B cell (primary cell): ENCODE measurements at regions not wholly inside any gene's neighbourhood (a gene's known extent, or its start where the extent isn't known, plus 50 kb on each side); places are given as distances from the start of the nearest gene placed in this dataset.

Experiments
- ATAC-seq: fragments of 200-7000 bp; cut with Tn5 transposase; one replicate; pipeline ENCODE4 v1.10.0; 2021; ENCODE audit warnings: low read depth, mild to moderate bottlenecking, moderate number of reproducible peaks, moderate library complexity
- CTCF ChIA-PET: fragments of 350-600 bp; sonication (Branson Sonifier 250); formaldehyde crosslinking; loops from one replicate; lab custom pipeline; 2021; ENCODE audit warnings: antibody characterized with exemption, inconsistent platforms; lab: Charles Lee
- POLR2A ChIA-PET: fragments of 350-600 bp; sonication (Branson Sonifier 250); formaldehyde crosslinking; loops from one replicate; lab custom pipeline; 2021; ENCODE audit warnings: antibody characterized with exemption; lab: Charles Lee
- DNase-seq: peaks from one replicate; pipeline ENCODE4 v3.0.0; 2013
- H2AFZ ChIP-seq: 2 replicates; pipeline ENCODE4 v1.6.1; 2012; ENCODE audit warnings: mild to moderate bottlenecking, low read depth, low read length; ENCODE audit not compliant: insufficient read depth, poor library complexity, severe bottlenecking
- H3K27ac ChIP-seq, 2 donors: 1 replicate in 1 of 2; 2 replicates in 1 of 2; pipeline ENCODE4 v1.5.1; 2012 to 2013; ENCODE audit warnings: low read length in 2 of 2, mild to moderate bottlenecking in 2 of 2, moderate library complexity in 1 of 2
- H3K27me3 ChIP-seq, 4 experiments: fragments of 200-600 bp in 1 of 4; sonication (generic) in 1 of 4; replicated peaks in 1 of 4; 1 replicate in 2 of 4; 2 replicates in 2 of 4; pipeline versions ENCODE4 v1.6.1 to v1.7.0; 2013 to 2016; ENCODE audit warnings: low read length in 3 of 4, mild to moderate bottlenecking in 2 of 4, mixed read lengths in 1 of 4, moderate library complexity in 1 of 4; ENCODE audit not compliant: insufficient read depth in 4 of 4, control insufficient read depth in 3 of 4; ENCODE audit errors: control extremely low read depth in 1 of 4
- H3K36me3 ChIP-seq, 2 experiments: replicated peaks in 1 of 2; 1 replicate in 1 of 2; 2 replicates in 1 of 2; pipeline versions ENCODE4 v1.6.1 to v1.7.1; 2013; ENCODE audit warnings: low read length in 1 of 2; ENCODE audit not compliant: insufficient read depth in 2 of 2, control insufficient read depth in 1 of 2; ENCODE audit errors: control extremely low read depth in 1 of 2, extremely low read depth in 1 of 2
- H3K4me1 ChIP-seq, 2 donors: fragments of 200-600 bp in 1 of 2; sonication (generic) in 1 of 2; 1 replicate in 1 of 2; 2 replicates in 1 of 2; pipeline versions ENCODE4 v1.5.1 to v1.6.1; 2013 to 2017; ENCODE audit warnings: low read length in 2 of 2; ENCODE audit not compliant: control insufficient read depth in 2 of 2, insufficient read depth in 2 of 2
- H3K4me2 ChIP-seq: replicated peaks from 2 replicates; pipeline ENCODE3; 2012; ENCODE audit warnings: mild to moderate bottlenecking, low read depth, low read length; ENCODE audit not compliant: poor library complexity, severe bottlenecking
- H3K4me3 ChIP-seq, 5 experiments: fragments of 200-600 bp in 1 of 5; sonication (generic) in 1 of 5; 1 replicate in 3 of 5; 2 replicates in 2 of 5; pipeline versions ENCODE4 v1.5.1 to v1.7.0; 2011 to 2016; ENCODE audit warnings: low read length in 4 of 5, mild to moderate bottlenecking in 4 of 5, low read depth in 2 of 5, control low read depth in 1 of 5, moderate library complexity in 1 of 5; ENCODE audit not compliant: insufficient read depth in 1 of 5; ENCODE audit errors: control extremely low read depth in 1 of 5, extremely low read depth in 1 of 5
- H3K79me2 ChIP-seq: fragments of 200-600 bp; sonication (generic); one replicate; pipeline ENCODE4 v1.6.0; 2016; ENCODE audit warnings: low read length; ENCODE audit not compliant: control insufficient read depth, insufficient read depth
- H3K9ac ChIP-seq: fragments of 200-600 bp; sonication (generic); 2 replicates; pipeline ENCODE4 v1.6.1; 2017; ENCODE audit warnings: mild to moderate bottlenecking, low read length, moderate library complexity
- H3K9me3 ChIP-seq, 3 donors: one replicate each; pipeline versions ENCODE4 v1.6.1 to v1.7.1; 2013; ENCODE audit warnings: low read length in 2 of 3; ENCODE audit not compliant: control insufficient read depth in 2 of 3, insufficient read depth in 1 of 3; ENCODE audit errors: control extremely low read depth in 1 of 3
- H4K20me1 ChIP-seq: 2 replicates; pipeline ENCODE4 v1.6.0; 2012; ENCODE audit warnings: mild to moderate bottlenecking, low read length; ENCODE audit not compliant: insufficient read depth, control insufficient read depth, poor library complexity, severe bottlenecking
- H3K27ac Mint-ChIP-seq: one replicate; pipeline ENCODE4 v1.8.0; 2021; ENCODE audit warnings: mixed read lengths
- H3K27me3 Mint-ChIP-seq: one replicate; pipeline ENCODE4 v1.8.0; 2021; ENCODE audit warnings: mixed read lengths
- H3K4me1 Mint-ChIP-seq: one replicate; pipeline ENCODE4 v1.8.0; 2021; ENCODE audit warnings: mixed read lengths
- H3K4me3 Mint-ChIP-seq: one replicate; pipeline ENCODE4 v1.8.0; 2021; ENCODE audit warnings: mixed read lengths
- H3K9me3 Mint-ChIP-seq: one replicate; pipeline ENCODE4 v1.8.0; 2022; ENCODE audit warnings: mixed read lengths; ENCODE audit not compliant: insufficient read depth
- CTCF ChIP-seq: fragments of 200-600 bp; IDR thresholded peaks from one replicate; pipeline ENCODE4 v1.8.0; 2022; ENCODE audit warnings: antibody characterized with exemption, mild to moderate bottlenecking
- EZH2 ChIP-seq: IDR thresholded peaks from 2 replicates; pipeline ENCODE4 v1.6.1; 2012; ENCODE audit warnings: borderline replicate concordance, low read depth, mild to moderate bottlenecking, moderate library complexity, low read length; ENCODE audit not compliant: insufficient read depth, poor library complexity, severe bottlenecking
- WGBS: methylation state at CpG from one replicate; pipeline ENCODE4 v1.1.5; 2013; ENCODE audit warnings: missing lambda C conversion rate; ENCODE audit not compliant: insufficient coverage; 5-methylcytosine and 5-hydroxymethylcytosine counted together
- intact Hi-C: fragments of 100-400 bp; cut with micrococcal nuclease; formaldehyde crosslinking; loops from one replicate; pipeline ENCODE4 v1.10.0; 2022

- no peaks in the 10 kb centered on the region for H3K27me3 ChIP-seq
- H3K9ac ChIP-seq, result no peak overlapping the region
- no peaks in the 10 kb centered on the region for H4K20me1 ChIP-seq
- ATAC-seq, result no peak
- no peak overlapping the region for H3K4me3 Mint-ChIP-seq
- H3K27ac Mint-ChIP-seq, result no peak overlapping the region
- ChIA-PET CTCF (no interaction called here), POLR2A (no interaction called here)
- H3K27ac ChIP-seq, result no peak overlapping the region
- WGBS, result 95% methylated on average over 2 of the region's 4 CpGs
- no peaks in the 10 kb centered on the region for H3K4me1 Mint-ChIP-seq
- H3K4me1 ChIP-seq, result no peaks in the 10 kb centered on the region
- H3K4me2 ChIP-seq, result no peak overlapping the region
- H3K79me2 ChIP-seq, result no peaks in the 10 kb centered on the region
- H2AFZ ChIP-seq, result no peak overlapping the region
- H3K4me3 ChIP-seq, result no peak overlapping the region
- peaks cover 6% of the 10 kb centered on the region for H3K27me3 Mint-ChIP-seq
- no peaks in the 10 kb centered on the region for H3K9me3 Mint-ChIP-seq
- peaks cover 0 to 9% (median 0%) of the 10 kb centered on the region in 3 donors for H3K9me3 ChIP-seq
- no peak for DNase-seq
- no peaks in the 10 kb centered on the region for H3K36me3 ChIP-seq
- intact Hi-C loops, result no loop called here
- TF ChIP-seq EZH2 (no peak), CTCF (no peak)
Observed at GRCh38 chr2:493228-493627, 184.0 kb downstream of the TMEM18 start.

GRCh38 chr2:492178-492577 lies 185.0 kb downstream of the TMEM18 start:
- WGBS, result 94% methylated on average over 14 of the region's 14 CpGs
- Histone ChIP-seq H3K4me1 (no peaks in the 10 kb centered on the region), H3K4me3 (no peak overlapping the region), H3K4me2 (no peak overlapping the region), H4K20me1 (no peaks in the 10 kb centered on the region), H3K79me2 (no peaks in the 10 kb centered on the region), H3K9ac (no peak overlapping the region), H3K27ac (no peak overlapping the region), H2AFZ (no peak overlapping the region), H3K9me3 (peaks cover 0 to 9% (median 0%) of the 10 kb centered on the region in 3 donors), H3K27me3 (no peaks in the 10 kb centered on the region), H3K36me3 (no peaks in the 10 kb centered on the region)
- Mint-ChIP-seq H3K9me3 (no peaks in the 10 kb centered on the region), H3K4me1 (no peaks in the 10 kb centered on the region), H3K27me3 (peaks cover 6% of the 10 kb centered on the region), H3K27ac (no peak overlapping the region), H3K4me3 (no peak overlapping the region)
- no peak for ATAC-seq
- TF ChIP-seq EZH2 (no peak), CTCF (no peak)
- POLR2A ChIA-PET, result no interaction called here
- intact Hi-C loops, result no loop called here
- DNase-seq, result no peak
- CTCF ChIA-PET, result no interaction called here
